Fibroblast of lung (primary cell): ENCODE measurements at regions not wholly inside any gene's neighbourhood (a gene's known extent, or its start where the extent isn't known, plus 50 kb on each side); places are given as distances from the start of the nearest gene placed in this dataset.
"Not testable (repeated sequence)": the region's sequence is repeated elsewhere in the genome, so short reads cannot be mapped to it uniquely, and the experiment has no call there.

Source experiments
- DNase-seq, 2 donors: peaks; one replicate each; pipeline versions ENCODE4 v3.0.0 to v3.0.0-alpha.2; 2010; ENCODE audit warnings: low read depth in 2 of 2
- H2AFZ ChIP-seq: 2 replicates; pipeline ENCODE4 v1.5.1; 2012; ENCODE audit warnings: low read length, control low read depth, inconsistent platforms
- H3K27ac ChIP-seq: 2 replicates; pipeline ENCODE4 v1.5.1; 2011; ENCODE audit warnings: low read length, control low read depth; ENCODE audit not compliant: insufficient read depth
- H3K27me3 ChIP-seq: 2 replicates; pipeline ENCODE4 v1.5.1; 2011; ENCODE audit warnings: mild to moderate bottlenecking, low read length; ENCODE audit not compliant: control insufficient read depth, insufficient read depth
- H3K36me3 ChIP-seq: 2 replicates; pipeline ENCODE4 v1.5.1; 2011; ENCODE audit warnings: low read length; ENCODE audit not compliant: control insufficient read depth, insufficient read depth
- H3K4me1 ChIP-seq: 2 replicates; pipeline ENCODE4 v1.5.1; 2011; ENCODE audit warnings: low read length; ENCODE audit not compliant: control insufficient read depth, insufficient read depth; ENCODE audit errors: extremely low read depth
- H3K4me2 ChIP-seq: 2 replicates; pipeline ENCODE4 v1.5.1; 2011; ENCODE audit warnings: low read length, control low read depth; ENCODE audit not compliant: insufficient read depth; ENCODE audit errors: extremely low read depth
- H3K4me3 ChIP-seq, 4 experiments: fragments of 200-600 bp in 1 of 4; sonication (generic) in 1 of 4; replicated peaks in 1 of 4; 2 replicates each; pipeline ENCODE4 v1.5.1; 2011 to 2016; ENCODE audit warnings: low read length in 4 of 4, low read depth in 3 of 4, mild to moderate bottlenecking in 3 of 4, control low read depth in 2 of 4, inconsistent platforms in 1 of 4, mixed read lengths in 1 of 4; ENCODE audit not compliant: insufficient read depth in 1 of 4; ENCODE audit errors: control extremely low read depth in 1 of 4
- H3K79me2 ChIP-seq: 2 replicates; pipeline ENCODE4 v1.5.1; 2012; ENCODE audit warnings: mild to moderate bottlenecking, low read length, inconsistent platforms; ENCODE audit not compliant: control insufficient read depth, insufficient read depth
- H3K9ac ChIP-seq: 2 replicates; pipeline ENCODE4 v1.5.1; 2011; ENCODE audit warnings: mild to moderate bottlenecking, low read length, control low read depth; ENCODE audit not compliant: insufficient read depth
- H3K9me3 ChIP-seq: 2 replicates; pipeline ENCODE4 v1.5.1; 2012; ENCODE audit warnings: low read depth, low read length; ENCODE audit not compliant: control insufficient read depth, insufficient read depth
- H4K20me1 ChIP-seq: 2 replicates; pipeline ENCODE4 v1.5.1; 2011; ENCODE audit warnings: low read length; ENCODE audit not compliant: control insufficient read depth, insufficient read depth; ENCODE audit errors: extremely low read depth

DNA sequence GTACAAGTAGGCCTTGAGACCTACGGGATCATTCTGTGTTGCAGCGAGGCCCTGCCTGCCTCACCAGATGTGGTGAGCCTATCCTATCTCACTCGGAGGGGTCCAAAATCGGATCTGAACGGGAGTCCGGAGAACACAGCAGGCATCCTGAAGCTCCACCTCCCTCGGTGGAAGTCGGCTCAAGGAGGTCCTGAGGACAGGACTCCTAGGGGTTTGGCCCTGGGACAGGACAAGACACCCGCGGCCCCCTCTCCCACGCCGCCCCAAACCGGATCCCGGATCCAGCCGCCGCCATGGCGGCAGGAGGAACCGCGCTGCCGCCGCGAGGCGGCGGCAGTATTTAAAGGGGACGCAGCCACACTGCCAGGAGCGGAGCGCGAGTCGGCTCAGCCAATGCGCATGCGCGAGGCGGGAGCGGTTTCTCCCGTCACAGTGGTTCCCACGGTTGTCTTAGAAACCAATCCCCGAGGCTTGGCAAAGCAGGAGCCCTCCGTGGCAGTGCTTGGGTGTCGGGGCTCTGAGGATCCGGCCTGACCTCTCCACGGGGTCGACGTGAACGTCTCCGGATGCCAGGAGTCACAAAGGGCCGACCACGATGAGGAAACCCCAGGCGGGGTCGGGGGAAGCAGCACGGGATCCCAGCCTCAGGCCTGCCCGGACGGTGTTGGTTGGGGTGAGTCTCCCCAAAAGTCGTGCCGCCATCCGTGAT, 454.6 kb upstream of the ZNG1F start:
- H3K4me3 ChIP-seq, result peak overlapping the region in 1 of 4 experiments; percentile 9
- not testable (repeated sequence) for H3K9ac ChIP-seq, H3K9me3 ChIP-seq, H3K4me2 ChIP-seq, H3K4me1 ChIP-seq, H2AFZ ChIP-seq, H3K27ac ChIP-seq, H4K20me1 ChIP-seq, H3K36me3 ChIP-seq, H3K27me3 ChIP-seq, H3K79me2 ChIP-seq
- peak; percentile 50 to 70 for DNase-seq

DNA sequence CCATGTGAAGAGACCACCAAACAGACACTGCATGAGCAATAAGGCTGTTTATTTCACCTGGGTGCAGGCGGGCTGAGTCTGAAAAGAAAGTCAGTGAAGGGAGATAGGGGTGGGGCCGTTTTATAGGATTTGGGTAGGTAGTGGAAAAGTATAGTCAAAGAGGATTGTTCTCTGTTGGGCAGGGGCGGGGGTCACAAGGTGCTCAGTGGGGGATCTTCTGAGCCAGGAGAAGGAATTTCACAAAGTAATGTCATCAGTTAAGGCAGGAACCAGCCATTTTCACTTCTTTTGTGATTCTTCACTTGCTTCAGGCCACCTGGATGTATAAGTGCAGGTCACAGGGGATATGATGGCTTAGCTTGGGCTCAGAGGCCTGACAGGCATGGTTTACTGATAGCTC, 444.6 kb upstream of the ZNG1F start:
- not testable (repeated sequence) for DNase-seq, H3K4me1 ChIP-seq

GRCh38 chr9:41623666-41624065, 434.5 kb upstream of the ZNG1F start:
- not testable (repeated sequence) for DNase-seq, H2AFZ ChIP-seq, H3K36me3 ChIP-seq

More for the DNA sequence above, 444.6 kb upstream of the ZNG1F start:
- H4K20me1 ChIP-seq, H3K4me2 ChIP-seq, H3K36me3 ChIP-seq, H3K79me2 ChIP-seq, H3K27ac ChIP-seq, H3K4me3 ChIP-seq, H2AFZ ChIP-seq, H3K27me3 ChIP-seq, H3K9ac ChIP-seq, H3K9me3 ChIP-seq: not testable (repeated sequence)

DNA sequence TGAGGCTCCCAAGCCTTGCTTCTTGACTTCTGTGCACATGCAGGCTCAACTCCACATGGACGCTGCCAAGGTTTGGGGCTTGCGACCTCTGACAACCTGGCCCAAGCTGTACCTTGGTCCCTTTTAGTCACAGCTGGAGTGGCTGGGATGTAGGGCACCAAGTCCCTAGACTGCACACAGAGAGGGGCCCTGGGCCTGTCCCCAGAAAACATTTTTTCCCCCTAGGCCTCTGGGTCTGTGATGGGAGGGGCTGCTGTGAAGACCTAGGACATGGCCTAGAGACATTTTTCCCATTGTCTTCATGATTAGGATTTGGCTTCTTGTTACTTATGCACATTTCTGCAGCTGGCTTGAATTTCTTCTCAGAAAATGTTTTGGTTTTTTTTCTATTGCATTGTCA, 430.1 kb upstream of the ZNG1F start:
- not testable (repeated sequence) for H3K27ac ChIP-seq, H2AFZ ChIP-seq, H3K9me3 ChIP-seq, H3K4me1 ChIP-seq, H4K20me1 ChIP-seq, H3K27me3 ChIP-seq, H3K4me2 ChIP-seq, H3K36me3 ChIP-seq, DNase-seq, H3K9ac ChIP-seq, H3K4me3 ChIP-seq, H3K79me2 ChIP-seq

More at GRCh38 chr9:41623666-41624065, 434.5 kb upstream of the ZNG1F start:
- H3K4me2 ChIP-seq, H3K9me3 ChIP-seq, H4K20me1 ChIP-seq, H3K4me3 ChIP-seq, H3K4me1 ChIP-seq, H3K27ac ChIP-seq, H3K79me2 ChIP-seq, H3K9ac ChIP-seq, H3K27me3 ChIP-seq: not testable (repeated sequence)

DNA sequence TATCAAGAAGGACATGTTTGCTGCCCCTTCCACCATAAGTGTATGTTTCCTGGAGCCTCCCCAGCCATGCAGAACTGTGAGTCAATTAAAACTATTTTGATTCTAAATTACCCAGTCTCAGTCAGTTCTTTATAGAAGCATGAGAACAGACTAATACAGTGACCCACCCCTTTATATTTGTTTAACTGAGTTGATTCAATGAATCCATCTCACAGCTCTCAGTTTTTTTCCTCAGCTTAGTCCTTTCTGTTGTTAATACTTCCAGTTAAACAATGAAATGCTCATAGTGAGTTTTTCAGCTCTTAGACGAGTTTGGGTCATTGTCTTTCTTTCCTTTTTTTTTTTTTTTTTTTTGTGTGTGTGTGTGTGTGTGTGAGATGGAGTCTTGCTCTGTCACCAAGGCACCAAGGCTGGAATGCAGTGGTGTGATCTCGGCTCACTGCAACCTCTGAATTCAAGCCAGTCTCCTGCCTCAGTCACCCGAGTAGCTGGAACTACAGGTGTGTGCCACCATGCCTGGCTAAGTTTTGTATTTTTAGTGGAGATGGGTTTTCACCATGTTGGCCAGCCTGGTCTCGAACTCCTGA, 417.9 kb upstream of the ZNG1F start:
- not testable (repeated sequence) for DNase-seq, H3K79me2 ChIP-seq, H2AFZ ChIP-seq, H3K9me3 ChIP-seq, H3K9ac ChIP-seq, H3K27ac ChIP-seq, H3K4me3 ChIP-seq, H3K36me3 ChIP-seq, H3K4me2 ChIP-seq, H4K20me1 ChIP-seq, H3K27me3 ChIP-seq, H3K4me1 ChIP-seq

DNA sequence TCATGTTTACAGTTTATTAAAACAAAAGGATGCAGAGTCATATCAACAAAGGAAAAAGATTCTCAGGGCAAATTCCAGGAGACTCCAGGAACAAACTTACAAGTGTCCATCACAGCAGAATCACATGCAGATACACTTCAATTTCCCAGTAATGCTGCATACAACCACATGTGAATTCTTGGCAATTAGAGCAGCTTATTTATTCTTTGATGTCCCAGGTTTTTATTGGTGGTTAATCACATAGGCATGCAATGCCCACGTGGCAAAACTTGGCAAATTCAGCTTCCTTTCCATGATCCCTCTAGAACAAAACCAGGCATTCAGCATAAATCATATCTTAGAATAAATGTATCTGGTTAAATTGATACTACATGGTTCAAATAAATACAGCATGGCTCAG, 376.5 kb upstream of the ZNG1F start:
- not testable (repeated sequence) for H3K4me3 ChIP-seq, H3K4me1 ChIP-seq, H3K36me3 ChIP-seq, H3K4me2 ChIP-seq, H2AFZ ChIP-seq, H3K27ac ChIP-seq, H4K20me1 ChIP-seq, H3K9me3 ChIP-seq, H3K9ac ChIP-seq, H3K79me2 ChIP-seq, H3K27me3 ChIP-seq
- DNase-seq, result peak in 1 of 2 donors; percentile 21
